IgD-negative memory B cell (primary cell): ENCODE measurements at regions not wholly inside any gene's neighbourhood (a gene's known extent, or its start where the extent isn't known, plus 50 kb on each side); places are given as distances from the start of the nearest gene placed in this dataset.

Source experiments
- H3K27ac Mint-ChIP-seq, 3 donors: one replicate each; pipeline ENCODE4 v1.8.0; 2020 to 2022; ENCODE audit warnings: mild to moderate bottlenecking in 3 of 3, mixed read lengths in 3 of 3, moderate library complexity in 1 of 3
- H3K27me3 Mint-ChIP-seq: one replicate; pipeline ENCODE4 v1.8.0; 2021; ENCODE audit warnings: mixed read lengths
- H3K36me3 Mint-ChIP-seq: one replicate; pipeline ENCODE4 v1.8.0; 2020; ENCODE audit warnings: mild to moderate bottlenecking, mixed read lengths
- H3K4me1 Mint-ChIP-seq, 3 donors: one replicate each; pipeline ENCODE4 v1.8.0; 2020 to 2022; ENCODE audit warnings: mixed read lengths in 3 of 3, mild to moderate bottlenecking in 1 of 3
- H3K4me3 Mint-ChIP-seq, 4 donors: one replicate each; pipeline ENCODE4 v1.8.0; 2020 to 2022; ENCODE audit warnings: mild to moderate bottlenecking in 4 of 4, mixed read lengths in 4 of 4, moderate library complexity in 3 of 4
- H3K9me3 Mint-ChIP-seq, 3 donors: one replicate each; pipeline ENCODE4 v1.8.0; 2020 to 2021; ENCODE audit warnings: mixed read lengths in 3 of 3, mild to moderate bottlenecking in 1 of 3

DNA sequence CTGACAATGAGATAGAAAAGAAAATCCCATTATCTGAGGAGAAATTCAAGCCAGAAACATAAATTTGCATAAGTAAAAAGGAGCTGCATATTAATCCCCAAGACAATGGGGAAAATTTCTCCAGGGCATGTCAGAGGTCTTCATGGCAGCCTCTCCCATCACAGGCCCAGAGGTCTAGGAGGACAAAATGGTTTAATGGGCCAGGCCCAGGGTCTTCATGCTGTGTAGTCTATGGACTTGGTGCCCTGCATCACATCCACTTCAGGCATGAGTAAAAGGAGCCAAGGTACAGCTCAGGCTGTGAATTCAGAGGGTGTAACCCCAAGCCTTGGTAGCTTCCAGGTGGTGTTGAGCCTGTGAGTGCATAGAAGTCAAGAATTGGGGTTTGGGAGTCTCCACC lies 1097.2 kb upstream of the RAG2 start:
- no peaks in the 10 kb centered on the region for H3K36me3 Mint-ChIP-seq
- no peak overlapping the region for H3K27ac Mint-ChIP-seq
- no peak overlapping the region for H3K4me3 Mint-ChIP-seq
- peaks cover 8 to 34% (median 11%) of the 10 kb centered on the region in 3 donors for H3K9me3 Mint-ChIP-seq
- H3K27me3 Mint-ChIP-seq, result no peaks in the 10 kb centered on the region
- H3K4me1 Mint-ChIP-seq, result no peaks in the 10 kb centered on the region

DNA sequence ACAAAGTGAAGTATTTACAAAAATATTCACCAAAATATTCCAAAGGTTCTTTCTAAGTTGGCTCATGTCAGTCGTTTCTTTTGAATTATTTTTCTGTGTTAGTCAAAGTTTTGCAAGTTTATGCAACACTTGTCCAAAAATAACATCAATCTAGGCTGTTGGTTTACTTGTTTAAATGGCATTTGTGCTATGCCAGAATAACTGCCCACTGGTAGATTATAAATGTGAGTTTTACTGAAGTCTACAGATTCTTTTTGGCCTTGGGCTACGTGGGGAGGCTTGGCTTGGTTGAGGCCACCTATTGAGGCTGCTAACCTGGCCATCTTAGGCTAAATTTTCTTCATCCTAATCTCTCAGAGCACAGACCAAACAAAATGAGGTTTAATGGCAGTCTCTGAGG lies 1091.9 kb upstream of the RAG2 start:
- no peak overlapping the region for H3K27ac Mint-ChIP-seq
- no peaks in the 10 kb centered on the region for H3K27me3 Mint-ChIP-seq
- H3K9me3 Mint-ChIP-seq, result peaks cover 6 to 13% (median 10%) of the 10 kb centered on the region in 3 donors
- H3K36me3 Mint-ChIP-seq, result no peaks in the 10 kb centered on the region
- peaks cover 0 to 1% (median 0%) of the 10 kb centered on the region in 3 donors for H3K4me1 Mint-ChIP-seq
- H3K4me3 Mint-ChIP-seq, result no peak overlapping the region

DNA sequence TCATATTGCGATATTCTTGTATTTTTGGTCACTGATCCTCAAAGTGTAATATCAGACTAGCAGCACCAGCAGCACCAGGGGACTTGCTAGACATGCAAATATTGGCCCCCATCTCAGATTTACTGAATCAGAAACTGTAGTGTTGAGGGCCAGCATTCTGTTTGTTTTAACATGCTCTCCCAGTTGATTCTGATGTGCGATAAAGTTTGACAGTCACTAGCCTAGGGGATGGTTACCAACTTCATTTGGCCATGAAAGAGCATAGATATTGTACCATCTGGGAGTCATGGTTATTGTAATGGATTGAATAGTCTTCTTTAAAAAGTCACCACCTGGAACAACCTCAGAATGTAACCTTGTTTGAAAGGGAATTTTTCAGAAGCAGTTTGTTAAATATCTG lies 1090.4 kb upstream of the RAG2 start:
- Mint-ChIP-seq H3K4me3 (no peak overlapping the region), H3K36me3 (no peaks in the 10 kb centered on the region), H3K27ac (no peak overlapping the region), H3K27me3 (no peaks in the 10 kb centered on the region), H3K9me3 (peaks cover 1 to 6% (median 6%) of the 10 kb centered on the region in 3 donors), H3K4me1 (peaks cover 0 to 1% (median 0%) of the 10 kb centered on the region in 3 donors)

DNA sequence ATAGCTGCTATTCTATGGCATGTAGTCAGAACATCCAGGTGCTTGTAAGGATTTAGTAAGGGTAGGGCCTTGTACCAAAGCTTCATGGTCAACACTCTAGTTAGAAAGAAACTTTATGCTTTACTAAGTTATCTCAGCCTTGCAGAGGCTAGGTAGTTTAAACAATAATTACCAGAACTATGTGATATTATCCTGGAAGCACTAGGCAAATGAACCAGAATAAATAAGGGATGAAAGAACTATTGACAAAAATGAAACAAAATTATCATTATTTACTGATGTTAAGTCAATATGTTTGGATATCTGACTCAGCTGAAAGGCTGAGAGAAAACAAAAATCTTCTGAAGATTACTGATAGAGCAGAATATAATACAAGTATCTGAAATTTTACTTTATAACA lies 1089.1 kb upstream of the RAG2 start:
- no peak overlapping the region for H3K4me3 Mint-ChIP-seq

DNA sequence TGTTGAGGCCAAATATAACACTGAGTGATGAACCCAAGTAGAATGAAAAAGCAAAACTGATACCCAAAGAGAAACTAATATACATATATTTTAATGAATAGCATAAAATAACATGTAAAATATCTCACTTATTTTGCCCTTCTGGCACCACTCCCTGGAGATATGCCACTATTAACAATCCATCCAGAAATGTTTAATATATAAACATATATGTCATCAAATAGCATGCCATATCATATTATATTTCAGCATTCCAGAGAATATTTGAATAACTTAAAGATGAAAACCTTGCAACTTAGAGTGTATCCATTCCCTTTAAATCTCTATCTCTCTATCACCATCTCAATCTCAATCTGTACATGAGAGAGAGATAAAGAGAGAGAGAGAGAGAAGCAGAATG lies 1073.3 kb upstream of the RAG2 start:
- H3K36me3 Mint-ChIP-seq, result no peaks in the 10 kb centered on the region
- no peaks in the 10 kb centered on the region for H3K27me3 Mint-ChIP-seq
- no peak overlapping the region for H3K27ac Mint-ChIP-seq
- H3K4me3 Mint-ChIP-seq, result no peak overlapping the region
- H3K4me1 Mint-ChIP-seq, result no peaks in the 10 kb centered on the region
- peaks cover 4 to 8% (median 7%) of the 10 kb centered on the region in 3 donors for H3K9me3 Mint-ChIP-seq

More for the DNA sequence above, 1089.1 kb upstream of the RAG2 start:
- Mint-ChIP-seq H3K4me1 (peaks cover 0 to 1% (median 0%) of the 10 kb centered on the region in 3 donors), H3K36me3 (no peaks in the 10 kb centered on the region), H3K27me3 (no peaks in the 10 kb centered on the region), H3K27ac (no peak overlapping the region), H3K9me3 (peaks cover 1 to 6% (median 5%) of the 10 kb centered on the region in 3 donors)

DNA sequence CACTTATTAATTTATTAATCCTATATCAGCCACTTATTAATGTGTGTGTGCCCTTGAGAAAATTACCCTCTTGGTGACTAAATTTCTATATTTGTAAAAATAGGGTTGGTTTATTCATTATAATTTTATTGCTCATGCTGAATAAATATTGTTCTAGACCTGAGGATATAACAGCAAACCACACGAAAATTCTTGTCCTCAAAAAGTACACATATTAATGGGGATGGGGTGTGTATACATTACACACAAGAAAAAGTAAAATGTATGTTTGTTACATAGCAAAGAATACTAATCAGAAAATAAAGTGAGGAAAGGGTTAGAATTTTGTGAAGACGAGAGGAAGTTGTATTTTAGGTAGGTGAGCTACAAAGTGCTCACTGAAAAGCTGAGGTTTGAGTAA lies 1068.9 kb upstream of the RAG2 start:
- no peaks in the 10 kb centered on the region for H3K36me3 Mint-ChIP-seq
- no peak overlapping the region for H3K27ac Mint-ChIP-seq
- H3K4me1 Mint-ChIP-seq, result no peaks in the 10 kb centered on the region
- peaks cover 2 to 6% (median 5%) of the 10 kb centered on the region in 3 donors for H3K9me3 Mint-ChIP-seq
- no peaks in the 10 kb centered on the region for H3K27me3 Mint-ChIP-seq
- no peak overlapping the region for H3K4me3 Mint-ChIP-seq

DNA sequence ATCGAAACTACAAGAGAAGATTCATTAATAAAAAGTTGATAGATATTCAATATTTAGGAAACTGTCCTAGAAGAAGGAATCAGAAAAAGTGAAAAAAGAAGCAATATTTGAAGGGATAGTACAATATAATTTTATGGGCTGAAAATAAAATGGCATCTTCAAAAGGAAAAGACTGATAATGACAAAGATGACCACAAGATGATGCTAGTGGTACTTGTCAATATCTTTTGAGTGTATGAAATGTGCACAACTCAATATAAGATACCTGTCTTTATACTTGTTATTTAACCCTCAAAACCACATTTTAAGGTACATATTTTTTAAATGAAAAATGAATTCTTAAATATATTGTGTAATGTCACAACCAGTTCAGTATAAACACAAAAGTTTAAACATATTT lies 1059.6 kb upstream of the RAG2 start:
- no peaks in the 10 kb centered on the region for H3K27me3 Mint-ChIP-seq
- H3K4me1 Mint-ChIP-seq, result no peaks in the 10 kb centered on the region
- no peaks in the 10 kb centered on the region for H3K36me3 Mint-ChIP-seq
- H3K4me3 Mint-ChIP-seq, result no peak overlapping the region
- peaks cover 3 to 6% (median 5%) of the 10 kb centered on the region in 3 donors for H3K9me3 Mint-ChIP-seq
- no peak overlapping the region for H3K27ac Mint-ChIP-seq

DNA sequence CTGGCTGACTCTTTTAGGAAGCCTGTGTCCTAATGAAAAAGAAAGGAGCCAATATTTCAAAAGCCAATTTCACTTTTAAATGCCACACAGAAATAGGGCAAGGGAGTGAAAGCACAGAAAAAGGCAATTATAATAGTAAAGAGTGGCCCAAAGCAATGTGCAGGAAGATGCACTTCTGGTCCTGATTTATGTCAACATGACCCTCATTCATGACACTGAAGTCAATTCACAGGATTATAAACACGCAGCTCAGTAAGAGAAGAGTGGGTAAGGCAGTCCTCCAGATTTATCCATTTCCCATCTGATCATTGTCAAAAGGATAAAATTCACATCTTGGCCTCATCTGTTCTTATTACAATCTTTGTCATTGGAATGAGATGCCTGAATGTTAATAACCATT lies 1049.7 kb upstream of the RAG2 start:
- no peak overlapping the region for H3K4me3 Mint-ChIP-seq
- peaks cover 3 to 9% (median 4%) of the 10 kb centered on the region in 3 donors for H3K9me3 Mint-ChIP-seq
- no peaks in the 10 kb centered on the region for H3K4me1 Mint-ChIP-seq
- H3K27me3 Mint-ChIP-seq, result no peaks in the 10 kb centered on the region
- no peak overlapping the region for H3K27ac Mint-ChIP-seq
- H3K36me3 Mint-ChIP-seq, result no peaks in the 10 kb centered on the region

DNA sequence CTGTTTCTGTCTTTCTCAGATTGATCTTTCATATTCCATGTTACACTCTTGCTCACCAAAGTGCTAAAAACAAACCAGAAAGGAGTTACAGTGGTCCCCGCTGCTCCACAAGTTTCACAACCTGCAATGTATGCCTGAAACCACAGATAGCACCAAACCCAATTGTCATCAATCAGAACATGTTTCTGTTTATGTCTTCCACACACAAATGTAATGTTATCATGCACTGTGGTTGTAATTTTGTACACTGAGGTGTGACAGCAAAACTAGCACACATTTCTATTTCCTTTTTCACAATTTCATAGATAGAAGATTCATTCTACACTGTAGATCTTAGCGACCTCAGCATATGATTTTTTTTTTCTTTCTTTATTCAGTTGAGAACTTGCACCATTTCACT lies 1045.9 kb upstream of the RAG2 start:
- no peak overlapping the region for H3K4me3 Mint-ChIP-seq
- no peaks in the 10 kb centered on the region for H3K4me1 Mint-ChIP-seq
- H3K27ac Mint-ChIP-seq, result no peak overlapping the region
- H3K27me3 Mint-ChIP-seq, result no peaks in the 10 kb centered on the region
- H3K9me3 Mint-ChIP-seq, result peaks cover 0 to 5% (median 3%) of the 10 kb centered on the region in 3 donors
- no peaks in the 10 kb centered on the region for H3K36me3 Mint-ChIP-seq

DNA sequence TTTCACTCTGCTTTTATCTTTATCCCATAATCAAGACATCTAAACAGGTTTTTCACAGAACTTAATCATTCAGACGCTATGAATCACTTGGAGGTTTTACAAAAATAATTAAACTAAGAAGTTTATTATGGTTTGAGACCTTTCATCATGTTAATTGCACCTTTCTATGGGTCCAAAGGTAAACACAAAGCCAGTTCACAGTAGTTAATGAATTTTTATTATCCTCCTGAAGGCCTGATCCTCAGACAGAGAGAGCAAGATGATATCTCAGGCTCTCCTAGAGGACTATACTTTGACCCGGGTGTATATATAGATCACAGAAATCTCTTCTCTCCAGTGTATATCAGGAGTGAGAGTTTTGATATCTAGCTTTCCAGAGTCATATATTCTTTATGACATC lies 1044.3 kb upstream of the RAG2 start:
- Mint-ChIP-seq H3K4me3 (no peak overlapping the region), H3K4me1 (no peaks in the 10 kb centered on the region), H3K27ac (no peak overlapping the region), H3K27me3 (no peaks in the 10 kb centered on the region), H3K9me3 (peaks cover 0 to 5% (median 3%) of the 10 kb centered on the region in 3 donors), H3K36me3 (no peaks in the 10 kb centered on the region)

DNA sequence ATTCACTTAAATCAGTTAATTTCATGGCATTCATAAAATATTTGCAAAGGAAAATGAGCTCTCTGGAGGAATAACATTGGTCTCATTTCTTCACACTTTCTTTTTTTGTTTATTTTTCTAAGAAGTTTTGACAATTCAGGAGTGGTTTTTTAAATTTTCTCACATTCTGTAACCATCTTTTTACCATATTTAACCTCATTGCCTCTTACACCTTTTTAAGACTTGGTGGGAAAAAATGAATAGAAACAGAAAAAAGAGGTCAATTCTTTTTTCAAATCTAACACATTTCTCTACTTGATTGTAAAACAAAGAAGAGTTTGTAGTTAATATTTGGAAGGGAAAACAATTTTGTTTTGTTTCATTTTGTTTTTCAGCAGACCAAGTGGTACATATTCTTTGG lies 1034.7 kb upstream of the RAG2 start:
- H3K36me3 Mint-ChIP-seq, result no peaks in the 10 kb centered on the region
- H3K27ac Mint-ChIP-seq, result no peak overlapping the region

DNA sequence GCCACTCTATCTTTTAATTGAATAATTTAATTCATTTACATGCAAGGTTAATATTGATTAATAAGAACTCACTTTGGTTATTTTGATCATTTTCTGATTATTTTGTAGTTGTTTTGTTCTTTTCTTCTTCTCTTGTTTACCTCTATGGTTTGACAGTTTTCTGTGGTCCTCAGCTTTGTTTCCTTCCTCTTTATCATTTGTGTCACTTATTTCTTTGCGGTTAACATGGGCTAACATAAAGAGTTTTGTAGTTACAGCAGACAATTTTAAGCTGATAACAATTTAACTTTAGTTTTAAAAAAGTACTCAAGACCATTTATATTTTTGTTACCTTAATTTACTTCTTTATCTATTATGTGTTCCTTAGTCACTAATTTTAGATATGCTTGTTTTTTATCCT lies 1032.8 kb upstream of the RAG2 start:
- Mint-ChIP-seq H3K27ac (no peak overlapping the region), H3K4me1 (no peaks in the 10 kb centered on the region), H3K27me3 (no peaks in the 10 kb centered on the region), H3K9me3 (peaks cover 1 to 13% (median 9%) of the 10 kb centered on the region in 3 donors), H3K4me3 (no peak overlapping the region), H3K36me3 (no peaks in the 10 kb centered on the region)

More for the DNA sequence above, 1034.7 kb upstream of the RAG2 start:
- H3K4me3 Mint-ChIP-seq, result no peak overlapping the region
- no peaks in the 10 kb centered on the region for H3K27me3 Mint-ChIP-seq
- peaks cover 2 to 15% (median 4%) of the 10 kb centered on the region in 3 donors for H3K9me3 Mint-ChIP-seq
- no peaks in the 10 kb centered on the region for H3K4me1 Mint-ChIP-seq

DNA sequence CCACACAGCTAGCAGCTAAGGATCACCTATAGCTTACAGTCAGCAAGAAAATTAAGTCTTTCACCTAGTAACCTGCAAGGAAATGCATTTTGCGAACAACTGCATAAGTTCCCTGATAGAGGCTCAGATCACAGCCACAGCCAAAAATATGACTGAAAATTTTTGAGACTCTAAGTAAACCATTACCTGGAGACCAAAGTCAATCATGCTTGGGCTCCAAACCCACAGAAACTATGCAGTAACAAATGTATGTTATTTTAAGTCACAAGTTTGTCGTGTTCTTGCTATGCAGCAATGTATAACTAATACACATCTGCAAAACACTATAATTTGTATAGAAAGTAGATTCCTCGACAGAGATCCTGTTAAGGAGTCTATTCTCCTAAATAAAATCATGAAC lies 1025.7 kb upstream of the RAG2 start:
- Mint-ChIP-seq H3K4me3 (no peak overlapping the region), H3K27me3 (no peaks in the 10 kb centered on the region), H3K9me3 (peaks cover 4 to 13% (median 5%) of the 10 kb centered on the region in 3 donors), H3K4me1 (no peaks in the 10 kb centered on the region), H3K36me3 (no peaks in the 10 kb centered on the region), H3K27ac (no peak overlapping the region)

DNA sequence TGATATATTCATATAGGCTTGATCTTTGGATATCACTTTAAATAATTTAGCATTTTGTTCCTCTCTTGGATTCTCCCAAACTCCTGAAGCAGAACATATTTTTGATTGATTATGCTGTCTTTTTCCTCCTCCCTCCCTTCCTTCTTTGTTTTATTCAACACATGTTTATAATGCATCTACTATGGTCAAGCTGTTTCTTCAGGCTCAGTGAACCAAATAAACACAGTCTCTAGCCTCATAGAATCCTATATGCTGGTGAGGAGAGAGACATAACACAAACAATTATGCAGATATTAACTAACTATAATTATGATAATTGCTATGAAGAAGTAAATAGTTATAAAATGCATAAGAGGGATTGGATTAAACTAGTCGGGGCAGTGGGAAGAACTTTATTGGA lies 1023.6 kb upstream of the RAG2 start:
- Mint-ChIP-seq H3K4me3 (no peak overlapping the region), H3K36me3 (no peaks in the 10 kb centered on the region), H3K27me3 (no peaks in the 10 kb centered on the region), H3K4me1 (no peaks in the 10 kb centered on the region), H3K9me3 (peaks cover 3 to 14% (median 6%) of the 10 kb centered on the region in 3 donors), H3K27ac (no peak overlapping the region)

DNA sequence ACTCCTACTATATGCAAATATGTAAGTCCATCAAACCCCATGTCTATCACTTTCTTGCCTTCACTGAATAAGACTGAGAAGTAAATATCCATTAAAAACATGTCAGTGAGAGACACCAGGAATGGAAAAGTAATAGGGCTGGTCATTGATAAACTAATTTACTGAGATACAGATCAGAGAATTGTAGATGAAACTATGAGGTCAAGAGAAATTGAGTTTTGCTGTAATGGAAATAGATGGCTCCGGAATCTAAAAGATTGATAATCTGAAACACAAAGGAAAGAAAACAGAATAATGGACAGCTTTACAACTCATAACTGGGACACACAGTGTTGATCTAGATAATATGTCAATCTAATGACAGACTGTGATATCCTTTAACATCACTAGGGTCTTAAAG lies 1018.3 kb upstream of the RAG2 start:
- Mint-ChIP-seq H3K9me3 (peaks cover 0 to 19% (median 5%) of the 10 kb centered on the region in 3 donors), H3K4me3 (no peak overlapping the region), H3K36me3 (no peaks in the 10 kb centered on the region), H3K4me1 (no peaks in the 10 kb centered on the region), H3K27ac (no peak overlapping the region), H3K27me3 (no peaks in the 10 kb centered on the region)

DNA sequence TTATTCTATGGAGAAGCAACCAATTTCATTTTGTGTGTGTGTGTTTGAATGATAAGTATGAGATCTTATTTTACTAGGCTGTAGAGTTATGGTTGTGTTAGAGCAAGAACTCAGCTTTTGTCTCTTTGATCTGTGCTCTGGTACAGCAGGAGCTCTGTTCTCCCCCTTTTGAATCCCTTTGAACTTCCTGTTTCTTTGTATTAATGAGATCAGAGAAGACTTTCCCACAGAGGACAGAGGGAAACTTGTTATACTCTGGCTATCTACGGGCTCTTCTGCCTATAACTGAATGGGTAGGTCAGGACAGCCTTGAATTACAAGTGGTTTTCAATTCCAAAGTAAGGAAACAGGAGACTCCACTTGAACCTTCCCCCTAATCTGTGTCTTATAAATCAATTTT lies 1015.0 kb upstream of the RAG2 start:
- H3K9me3 Mint-ChIP-seq, result peaks cover 0 to 17% (median 2%) of the 10 kb centered on the region in 3 donors
- no peaks in the 10 kb centered on the region for H3K27me3 Mint-ChIP-seq
- no peaks in the 10 kb centered on the region for H3K4me1 Mint-ChIP-seq
- no peak overlapping the region for H3K27ac Mint-ChIP-seq
- no peak overlapping the region for H3K4me3 Mint-ChIP-seq
- H3K36me3 Mint-ChIP-seq, result no peaks in the 10 kb centered on the region

DNA sequence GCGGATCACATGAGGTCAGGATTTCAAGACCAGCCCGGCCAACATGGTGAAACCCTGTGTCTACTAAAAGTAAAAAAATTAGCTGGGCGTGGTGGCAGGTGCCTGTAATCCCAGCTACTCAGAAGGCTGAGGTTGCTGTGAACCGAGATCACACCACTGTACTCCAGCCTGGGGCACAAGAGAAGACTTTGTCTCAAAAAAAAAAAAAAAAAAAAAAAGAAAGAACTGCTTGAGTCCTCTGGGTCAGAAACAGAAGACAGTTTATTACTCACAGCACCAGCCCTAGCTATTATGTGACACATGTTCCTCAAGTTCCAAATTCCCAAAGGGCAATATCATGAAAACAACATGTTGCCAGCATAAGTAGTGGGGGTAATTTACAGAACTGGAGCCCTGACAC lies 1014.1 kb upstream of the RAG2 start:
- peaks cover 0 to 14% (median 3%) of the 10 kb centered on the region in 3 donors for H3K9me3 Mint-ChIP-seq
- no peaks in the 10 kb centered on the region for H3K4me1 Mint-ChIP-seq
- no peak overlapping the region for H3K4me3 Mint-ChIP-seq
- no peak overlapping the region for H3K27ac Mint-ChIP-seq
- H3K36me3 Mint-ChIP-seq, result no peaks in the 10 kb centered on the region
- no peaks in the 10 kb centered on the region for H3K27me3 Mint-ChIP-seq
